ENCODE measurements at regions not wholly inside any gene's neighbourhood (a gene's known extent, or its start where the extent isn't known, plus 50 kb on each side); places are given as distances from the start of the nearest gene placed in this dataset.

GRCh38 chr5:56601641-56602071, 213.7 kb upstream of the MAP3K1 start:
- no peaks in the 10 kb centered on the region for H3K27me3 ChIP-seq
- TF ChIP-seq CTCF (IDR thresholded peaks at IDR 0.05 in 4 of 5, conservative IDR thresholded peaks at IDR 0.05 in 1 of 5) (no peak), POLR2A (IDR thresholded peaks at IDR 0.05) (no peak)
- H3K27ac ChIP-seq: no peak overlapping the region
- no peak for ATAC-seq
- no peaks in the 10 kb centered on the region for H3K36me3 ChIP-seq
- in situ Hi-C loops (cut with MboI; ENCODE audit: low sequenced_read_pairs in 4 of 4) (no loop called here), intact Hi-C loops (cut with DNase I; ENCODE audit: low total_unique reads) (no loop called here)
- H3K9me3 ChIP-seq: no peaks in the 10 kb centered on the region
- no peaks in the 10 kb centered on the region for H3K4me1 ChIP-seq
- DNase-seq: no peak
- no peak overlapping the region for H3K4me3 ChIP-seq

- Histone ChIP-seq H3K27me3 (no peaks in the 10 kb centered on the region), H3K4me1 (no peaks in the 10 kb centered on the region), H3K9me3 (no peaks in the 10 kb centered on the region), H3K27ac (no peak overlapping the region), H3K4me3 (no peak overlapping the region), H3K36me3 (no peaks in the 10 kb centered on the region)
- no peak for TF ChIP-seq POLR2A (IDR thresholded peaks at IDR 0.05)
- in situ Hi-C loops (cut with MboI; ENCODE audit: low sequenced_read_pairs in 4 of 4) (no loop called here), intact Hi-C loops (cut with DNase I; ENCODE audit: low total_unique reads) (no loop called here)
- no peak for DNase-seq
- no peak for ATAC-seq
Observed at GRCh38 chr5:56598941-56599340, 216.4 kb upstream of the MAP3K1 start.

GRCh38 chr5:56596155-56596554, 219.2 kb upstream of the MAP3K1 start:
- DNase-seq (no peak), ATAC-seq (no peak)
- intact Hi-C loops (cut with DNase I; ENCODE audit: low total_unique reads): no loop called here
- Histone ChIP-seq H3K4me3 (no peak overlapping the region), H3K36me3 (no peaks in the 10 kb centered on the region), H3K9me3 (no peaks in the 10 kb centered on the region), H3K4me1 (no peaks in the 10 kb centered on the region), H3K27ac (no peak overlapping the region), H3K27me3 (no peaks in the 10 kb centered on the region)
- in situ Hi-C loops (cut with MboI; ENCODE audit: low sequenced_read_pairs in 4 of 4): no loop called here
- TF ChIP-seq CTCF (IDR thresholded peaks at IDR 0.05 in 4 of 5, conservative IDR thresholded peaks at IDR 0.05 in 1 of 5) (no peak), POLR2A (IDR thresholded peaks at IDR 0.05) (no peak)

GRCh38 chr5:56595566-56595965, 219.8 kb upstream of the MAP3K1 start:
- in situ Hi-C loops (cut with MboI; ENCODE audit: low sequenced_read_pairs in 4 of 4): no loop called here
- H3K27me3 ChIP-seq: no peaks in the 10 kb centered on the region
- ATAC-seq (no peak), DNase-seq (no peak)
- H3K9me3 ChIP-seq: no peaks in the 10 kb centered on the region
- H3K36me3 ChIP-seq: no peaks in the 10 kb centered on the region
- H3K4me1 ChIP-seq: no peaks in the 10 kb centered on the region
- intact Hi-C loops (cut with DNase I; ENCODE audit: low total_unique reads): no loop called here
- no peak overlapping the region for H3K27ac ChIP-seq
- TF ChIP-seq CTCF (IDR thresholded peaks at IDR 0.05 in 4 of 5, conservative IDR thresholded peaks at IDR 0.05 in 1 of 5) (no peak), POLR2A (IDR thresholded peaks at IDR 0.05) (no peak)
- no peak overlapping the region for H3K4me3 ChIP-seq

DNA sequence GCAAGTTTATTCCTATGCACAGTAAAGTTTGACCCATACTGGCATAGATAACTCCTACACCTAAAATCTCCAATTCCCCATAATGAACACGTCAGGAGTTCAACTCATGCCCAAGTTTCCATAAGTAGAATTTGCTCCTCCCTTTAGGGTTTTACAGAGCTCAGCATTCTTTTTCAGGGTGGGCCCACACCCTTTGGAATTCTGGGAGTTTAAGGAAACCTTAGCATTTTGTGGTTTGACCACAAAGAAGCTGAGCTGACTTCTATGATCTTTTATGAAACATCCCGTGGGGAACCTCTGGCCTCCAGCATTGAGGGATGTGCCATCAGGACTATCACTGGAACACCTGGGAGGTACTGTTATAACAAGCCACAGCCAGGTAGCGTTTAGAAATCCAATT, 220.6 kb upstream of the MAP3K1 start:
- Histone ChIP-seq H3K36me3 (no peaks in the 10 kb centered on the region), H3K9me3 (no peaks in the 10 kb centered on the region), H3K4me3 (no peak overlapping the region), H3K27ac (no peak overlapping the region), H3K4me1 (no peaks in the 10 kb centered on the region), H3K27me3 (no peaks in the 10 kb centered on the region)
- intact Hi-C loops (cut with DNase I; ENCODE audit: low total_unique reads) (no loop called here), in situ Hi-C loops (cut with MboI; ENCODE audit: low sequenced_read_pairs in 4 of 4) (no loop called here)
- ATAC-seq (no peak), DNase-seq (no peak)
- TF ChIP-seq CTCF (IDR thresholded peaks at IDR 0.05 in 4 of 5, conservative IDR thresholded peaks at IDR 0.05 in 1 of 5): no peak
- no peak for TF ChIP-seq POLR2A (IDR thresholded peaks at IDR 0.05)

All from gastrocnemius medialis (tissue), 4 donors.